Tibial nerve (tissue), 4 donors: ENCODE measurements at regions not wholly inside any gene's neighbourhood (a gene's known extent, or its start where the extent isn't known, plus 50 kb on each side); places are given as distances from the start of the nearest gene placed in this dataset.
"Not testable (repeated sequence)": the region's sequence is repeated elsewhere in the genome, so short reads cannot be mapped to it uniquely, and the experiment has no call there.

ENCODE experiments used
- EP300 ChIP-seq, 2 donors: sonication (generic); formaldehyde crosslinking; IDR thresholded peaks; one replicate each; pipeline ENCODE4 v1.6.1; 2017; ENCODE audit warnings: antibody characterized with exemption in 2 of 2, mild to moderate bottlenecking in 1 of 2
- TF ChIP-seq, protein P1 (sequence below), 5 experiments: fragments of 200-600 bp in 3 of 5; fragments of 450-650 bp in 2 of 5; sonication (generic) in 3 of 5; IDR thresholded peaks; one replicate each; pipeline ENCODE4 v1.5.1; 2016 to 2019; ENCODE audit warnings: antibody characterized with exemption in 5 of 5, mild to moderate bottlenecking in 3 of 5, moderate library complexity in 2 of 5

DNA sequence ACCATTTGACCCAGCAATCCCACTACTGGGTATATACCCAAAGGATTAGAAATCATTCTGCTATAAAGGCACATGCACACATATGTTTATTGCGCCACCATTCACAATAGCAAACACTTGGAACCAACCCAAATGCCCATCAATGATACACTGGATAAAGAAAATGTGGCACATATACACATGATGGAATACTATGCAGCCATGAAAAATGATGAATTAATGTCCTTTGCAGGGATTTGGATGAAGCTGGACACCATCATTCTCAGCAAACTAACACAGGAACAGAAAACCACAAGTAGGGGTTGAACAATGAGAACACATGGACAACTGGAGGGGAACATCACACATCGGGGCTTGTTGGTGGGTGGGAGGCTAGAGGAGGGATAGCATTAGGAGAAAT is 201.1 kb downstream of the FRK start:
- TF ChIP-seq, protein P1, sequence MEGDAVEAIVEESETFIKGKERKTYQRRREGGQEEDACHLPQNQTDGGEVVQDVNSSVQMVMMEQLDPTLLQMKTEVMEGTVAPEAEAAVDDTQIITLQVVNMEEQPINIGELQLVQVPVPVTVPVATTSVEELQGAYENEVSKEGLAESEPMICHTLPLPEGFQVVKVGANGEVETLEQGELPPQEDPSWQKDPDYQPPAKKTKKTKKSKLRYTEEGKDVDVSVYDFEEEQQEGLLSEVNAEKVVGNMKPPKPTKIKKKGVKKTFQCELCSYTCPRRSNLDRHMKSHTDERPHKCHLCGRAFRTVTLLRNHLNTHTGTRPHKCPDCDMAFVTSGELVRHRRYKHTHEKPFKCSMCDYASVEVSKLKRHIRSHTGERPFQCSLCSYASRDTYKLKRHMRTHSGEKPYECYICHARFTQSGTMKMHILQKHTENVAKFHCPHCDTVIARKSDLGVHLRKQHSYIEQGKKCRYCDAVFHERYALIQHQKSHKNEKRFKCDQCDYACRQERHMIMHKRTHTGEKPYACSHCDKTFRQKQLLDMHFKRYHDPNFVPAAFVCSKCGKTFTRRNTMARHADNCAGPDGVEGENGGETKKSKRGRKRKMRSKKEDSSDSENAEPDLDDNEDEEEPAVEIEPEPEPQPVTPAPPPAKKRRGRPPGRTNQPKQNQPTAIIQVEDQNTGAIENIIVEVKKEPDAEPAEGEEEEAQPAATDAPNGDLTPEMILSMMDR (IDR thresholded peaks at IDR 0.05) = not testable (repeated sequence)
- TF ChIP-seq EP300 (IDR thresholded peaks at IDR 0.05) = not testable (repeated sequence)
